NCI-H526 (cell line): ENCODE measurements at regions not wholly inside any gene's neighbourhood (a gene's known extent, or its start where the extent isn't known, plus 50 kb on each side); places are given as distances from the start of the nearest gene placed in this dataset.

Experiments used
- DNase-seq, 2 experiments: peaks; one replicate each; lab custom pipeline; 2025; lab: John Stamatoyannopoulos, UW

- DNase-seq: no peak
Measured at GRCh38 chr4:123497340-123497739, 100.7 kb downstream of the SPRY1 start.

DNA sequence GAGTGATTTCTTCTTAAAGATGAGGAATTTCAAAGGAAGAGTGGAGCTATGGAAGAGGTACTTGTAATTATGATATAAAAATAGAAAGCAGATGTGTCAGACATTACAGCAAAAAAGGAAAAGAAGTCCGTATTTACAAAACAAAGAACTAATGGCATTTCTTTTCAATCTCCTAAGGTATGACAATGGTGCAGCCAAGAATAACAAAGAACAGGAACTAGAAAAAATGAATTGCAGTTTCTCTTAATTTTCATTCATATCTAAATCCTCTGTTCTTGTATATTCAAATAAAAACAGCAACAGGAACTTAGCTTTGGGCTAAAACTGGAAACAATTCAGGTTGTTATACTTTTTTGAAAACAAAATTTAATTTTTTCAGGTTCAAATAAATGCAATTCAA is 105.1 kb downstream of the SPRY1 start:
- DNase-seq: no peak

DNA sequence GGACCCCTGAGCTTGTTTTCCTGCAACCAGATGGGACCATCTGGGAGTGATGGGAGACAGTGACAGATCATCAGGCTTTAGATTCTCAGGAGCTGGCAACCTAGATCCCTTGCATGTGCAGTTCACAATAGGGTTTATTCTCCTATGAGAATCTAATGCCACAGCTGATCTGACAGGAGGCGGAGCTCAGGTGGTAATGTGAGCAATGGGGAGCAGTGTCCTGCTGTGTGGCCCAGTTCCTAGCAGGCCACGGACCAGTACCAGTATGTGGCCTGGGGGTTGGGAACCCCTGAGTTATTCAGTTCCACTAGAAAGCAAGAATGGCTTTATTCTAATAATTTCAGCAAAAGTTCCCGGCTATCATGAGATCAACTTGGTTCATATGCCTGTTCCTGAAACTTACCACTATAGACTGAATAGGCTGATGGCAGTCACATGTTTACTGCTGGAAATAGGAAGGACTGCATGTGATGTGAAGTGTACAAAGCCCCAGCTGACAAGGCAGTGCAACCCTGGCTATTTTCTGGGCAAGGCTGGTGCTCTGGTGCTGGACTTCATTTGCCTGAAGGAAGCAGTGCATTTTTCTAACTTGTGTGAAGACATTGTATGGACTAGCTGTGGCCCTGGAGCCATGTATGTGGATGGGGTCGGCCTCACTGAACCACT is 107.2 kb downstream of the SPRY1 start:
- DNase-seq: no peak

DNA sequence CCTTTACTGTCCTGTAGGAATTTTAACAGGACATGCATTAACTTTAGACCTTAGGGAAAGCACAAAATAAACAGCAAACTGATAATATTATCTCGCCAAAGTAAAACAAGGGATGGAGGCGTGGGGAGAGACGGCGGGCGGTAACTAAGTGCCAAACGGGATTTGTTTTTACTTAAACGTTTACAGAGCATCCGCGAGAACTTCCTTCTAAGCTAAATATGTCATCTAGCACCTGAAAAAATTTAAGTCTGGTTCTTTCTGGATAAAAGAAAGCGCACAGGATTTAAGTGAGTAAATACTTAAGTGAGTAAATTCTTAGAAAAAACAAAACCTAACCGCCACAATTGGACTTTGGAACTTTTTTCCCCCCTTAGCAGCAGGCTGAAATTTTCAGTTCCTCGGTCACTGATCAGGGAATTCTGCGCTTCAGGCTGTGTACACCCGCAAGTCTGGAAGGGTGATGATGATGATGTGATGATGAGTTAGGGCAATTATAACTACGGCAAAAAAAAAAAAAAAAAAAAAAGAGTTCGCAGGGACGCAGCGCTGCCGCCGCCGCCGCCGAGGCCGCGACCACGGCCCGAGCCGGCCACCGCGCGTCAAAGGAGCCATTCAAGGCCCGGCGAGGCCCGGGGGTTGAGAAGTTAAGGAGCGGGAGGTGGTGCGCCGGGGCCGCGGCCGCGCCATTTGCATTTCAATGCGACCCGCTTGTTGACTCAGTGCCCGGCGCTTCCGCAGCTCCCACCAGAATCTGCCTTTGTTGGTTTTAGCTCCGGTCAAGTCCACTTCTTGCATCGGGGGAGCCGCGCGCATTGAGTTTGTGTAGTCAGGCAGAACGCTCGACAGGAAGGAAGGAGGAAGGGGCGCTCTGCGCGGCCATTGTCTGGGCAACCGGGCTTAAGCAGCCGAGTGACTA is 108.8 kb downstream of the SPRY1 start:
- DNase-seq: peak; percentile 85 to 95

DNA sequence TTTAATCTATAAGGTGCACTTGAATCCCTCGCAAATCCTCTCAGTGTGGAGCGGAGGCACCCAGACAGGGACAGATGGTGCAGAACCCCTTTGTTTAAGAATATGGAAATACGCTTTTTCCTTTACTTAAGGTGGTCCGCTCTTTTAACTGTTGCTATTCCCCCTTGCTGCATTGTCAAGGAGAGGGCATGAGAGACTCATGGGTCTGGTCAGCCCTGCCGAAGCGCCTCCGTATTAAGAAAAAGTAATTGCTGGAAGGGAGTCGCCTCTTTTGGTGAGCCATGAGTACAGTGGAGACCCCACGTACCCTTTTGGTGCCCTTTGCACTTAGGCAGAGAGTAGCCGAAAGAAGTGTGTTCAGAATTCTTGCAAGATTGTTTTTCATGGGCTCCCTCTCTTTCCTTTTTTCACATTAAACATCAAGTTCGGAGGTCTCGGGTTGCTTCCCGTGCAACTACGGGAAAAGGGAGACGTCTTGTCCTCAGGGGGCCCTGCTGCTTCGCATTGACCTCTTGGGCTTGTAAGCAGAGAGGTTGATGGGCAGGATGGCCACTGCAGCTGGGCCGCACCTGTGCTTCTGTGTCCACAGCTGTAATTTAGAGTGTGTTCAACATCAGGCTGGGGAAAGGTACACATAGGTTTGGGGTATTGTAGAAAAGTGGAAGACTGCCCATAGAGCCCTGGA is 109.6 kb downstream of the SPRY1 start:
- DNase-seq: no peak

DNA sequence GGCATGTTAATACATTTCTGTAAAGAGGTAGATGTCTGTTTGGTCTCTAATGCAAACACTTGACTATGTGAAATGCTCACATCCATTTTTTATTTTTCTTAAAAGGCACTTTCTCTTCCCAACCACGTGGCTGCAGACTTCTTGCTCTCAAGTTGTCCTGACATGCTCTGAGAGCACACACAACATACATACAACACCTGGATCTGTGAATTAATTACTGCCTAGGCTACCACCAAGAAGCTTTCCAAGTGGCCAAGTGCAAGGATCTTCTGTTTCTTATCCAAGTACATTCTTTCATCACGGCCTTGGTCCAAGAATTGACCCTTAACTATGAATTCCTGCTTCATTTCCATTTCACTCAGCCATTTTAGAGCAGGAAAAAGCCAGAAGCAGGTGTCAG is 110.8 kb downstream of the SPRY1 start:
- DNase-seq: no peak

- no peak for DNase-seq
Measured at GRCh38 chr4:123510221-123510620, 113.6 kb downstream of the SPRY1 start.

DNA sequence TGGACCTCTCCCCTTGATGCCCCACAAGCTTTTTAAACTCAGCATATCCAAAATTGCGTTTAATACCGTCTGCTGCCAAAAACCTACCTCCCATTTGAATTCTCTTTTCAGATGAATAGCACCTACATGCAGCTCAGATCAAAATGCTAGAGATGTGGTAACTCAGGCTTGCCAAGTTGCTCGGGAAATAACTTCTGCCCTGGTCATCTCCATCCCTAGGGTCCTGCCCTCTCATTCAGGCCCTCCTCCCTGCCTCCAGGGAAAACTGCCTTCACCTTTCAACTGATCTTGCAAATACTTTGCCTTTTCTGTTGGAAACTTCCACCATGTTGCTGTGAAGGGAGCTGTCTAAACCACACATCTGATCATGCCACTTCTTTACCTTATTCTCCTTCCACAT is 114.1 kb downstream of the SPRY1 start:
- no peak for DNase-seq

DNA sequence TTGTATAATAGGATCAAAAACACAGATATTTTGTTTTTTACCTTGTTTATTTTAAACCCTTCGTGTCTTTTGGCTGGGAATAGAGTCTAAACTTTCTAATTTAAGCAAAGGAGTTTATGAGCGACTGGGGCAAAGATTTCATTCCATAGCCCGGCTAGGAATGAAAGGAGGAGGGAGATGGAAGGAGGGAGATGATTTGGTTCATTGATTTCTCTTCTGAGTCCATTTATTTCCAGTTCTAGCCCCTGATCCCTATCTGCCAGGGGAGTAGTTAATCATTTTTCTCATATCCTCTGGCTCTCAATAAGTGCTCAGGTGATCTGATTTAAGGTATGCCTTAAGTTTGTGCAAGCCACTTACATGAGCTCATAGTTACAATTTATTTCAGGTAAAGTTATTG is 120.0 kb downstream of the SPRY1 start:
- DNase-seq: no peak

- DNase-seq: no peak
Measured at GRCh38 chr4:123517176-123517575, 120.6 kb downstream of the SPRY1 start.

GRCh38 chr4:123517971-123518370 is 121.4 kb downstream of the SPRY1 start:
- peak in 1 of 2 experiments; percentile 60 for DNase-seq

GRCh38 chr4:123520325-123520724 is 123.7 kb downstream of the SPRY1 start:
- peak; percentile 28 to 61 for DNase-seq

GRCh38 chr4:123522081-123522480 is 125.5 kb downstream of the SPRY1 start:
- no peak for DNase-seq

- no peak for DNase-seq
Measured at GRCh38 chr4:123522646-123523045, 126.1 kb downstream of the SPRY1 start.

DNA sequence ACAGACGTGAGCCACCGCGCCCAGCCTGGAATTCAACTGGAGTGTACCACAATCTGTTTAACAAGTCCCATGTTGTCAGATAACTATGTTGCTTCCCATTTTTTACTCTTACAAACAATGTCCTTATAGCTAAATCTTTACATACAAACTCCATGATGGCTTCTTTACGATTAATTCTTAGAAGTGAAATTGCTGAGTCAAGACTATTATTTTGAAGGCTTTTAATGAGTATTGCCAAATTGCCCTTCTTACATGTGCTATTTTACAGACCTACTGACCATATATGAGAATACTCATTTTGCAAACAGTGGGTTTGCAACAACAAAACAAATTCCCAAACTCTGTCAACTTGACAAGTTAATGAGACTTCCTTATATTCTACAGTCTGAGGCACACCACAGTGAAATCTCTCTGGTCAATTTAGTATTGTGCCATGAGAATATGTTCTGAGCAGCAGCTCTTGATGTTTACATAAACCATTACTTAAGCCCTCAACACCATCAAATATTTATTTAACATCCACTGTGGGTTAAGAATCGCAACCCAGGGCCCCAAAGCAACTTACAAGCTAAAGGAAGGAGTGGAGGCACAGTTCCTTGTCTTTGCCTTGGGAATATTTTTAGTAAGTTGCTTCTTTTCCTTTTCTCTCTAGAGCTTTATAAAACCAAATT is 128.5 kb downstream of the SPRY1 start:
- no peak for DNase-seq

DNA sequence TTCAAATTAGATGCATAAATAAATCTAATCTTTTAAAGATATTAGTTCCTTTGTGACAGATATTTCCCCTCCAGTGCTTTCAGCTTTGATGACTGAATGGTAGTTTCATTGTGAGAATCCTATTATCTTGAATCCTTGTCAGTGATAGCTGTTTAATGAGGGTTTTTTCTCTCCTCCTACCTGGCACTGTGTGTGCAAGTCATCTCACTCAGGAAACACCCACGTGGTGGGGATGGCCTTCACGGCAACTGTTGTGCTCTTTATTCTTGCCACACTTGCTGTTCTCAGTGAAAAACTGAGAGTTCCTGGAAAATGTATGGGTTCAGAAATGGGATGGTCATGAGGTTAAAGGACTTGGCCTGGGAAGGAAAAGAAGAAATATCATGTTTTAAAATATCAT is 129.9 kb downstream of the SPRY1 start:
- DNase-seq: no peak

- no peak for DNase-seq
Measured at GRCh38 chr4:123528501-123529277, 132.1 kb downstream of the SPRY1 start.

GRCh38 chr4:123529278-123529568 is 132.6 kb downstream of the SPRY1 start:
- DNase-seq: no peak

GRCh38 chr4:123530357-123530756 is 133.8 kb downstream of the SPRY1 start:
- no peak for DNase-seq

- no peak for DNase-seq
Measured at GRCh38 chr4:123535037-123535748, 138.6 kb downstream of the SPRY1 start.

DNA sequence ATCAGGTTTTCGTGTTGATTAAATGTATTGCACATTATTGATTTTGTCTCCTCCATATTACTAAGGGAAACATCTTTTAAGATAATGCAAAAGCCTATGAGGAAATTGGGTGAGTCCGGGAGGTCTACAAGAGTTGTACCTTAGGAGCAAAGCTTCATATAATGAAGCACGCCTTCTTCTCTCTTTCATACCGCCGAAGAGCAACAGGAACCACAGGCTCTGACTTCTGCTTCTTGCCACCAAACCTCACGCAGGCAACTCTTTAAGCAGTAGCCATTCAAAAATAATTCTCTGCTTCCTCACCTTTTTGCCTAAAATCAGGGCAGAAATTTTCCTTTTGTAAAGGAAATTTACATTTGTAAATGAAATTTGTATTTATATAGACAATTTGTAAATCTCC is 139.6 kb downstream of the SPRY1 start:
- no peak for DNase-seq
